ENCODE measurements at regions not wholly inside any gene's neighbourhood (a gene's known extent, or its start where the extent isn't known, plus 50 kb on each side); places are given as distances from the start of the nearest gene placed in this dataset.

DNA sequence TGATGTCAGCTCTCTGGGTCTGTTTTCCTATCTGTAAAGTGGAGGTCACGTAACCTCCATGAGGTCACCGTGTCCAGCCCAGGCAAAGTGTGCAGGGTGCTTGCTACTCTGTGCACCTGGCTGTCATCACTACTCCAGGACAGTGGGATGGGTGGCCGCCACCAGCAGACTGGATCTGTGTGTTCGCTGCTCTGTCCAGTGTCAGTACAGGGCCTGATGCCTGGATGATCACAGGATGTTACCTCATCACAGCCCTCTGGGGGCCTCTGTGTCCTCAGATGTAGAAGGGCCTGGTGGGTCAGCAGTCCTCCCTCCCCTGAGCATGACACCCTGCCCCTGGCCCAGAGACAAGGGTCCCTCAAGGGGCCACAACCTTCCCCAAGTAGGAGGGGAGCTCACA, 80.0 kb downstream of the KCNJ18 start:
- TF ChIP-seq, protein P1, sequence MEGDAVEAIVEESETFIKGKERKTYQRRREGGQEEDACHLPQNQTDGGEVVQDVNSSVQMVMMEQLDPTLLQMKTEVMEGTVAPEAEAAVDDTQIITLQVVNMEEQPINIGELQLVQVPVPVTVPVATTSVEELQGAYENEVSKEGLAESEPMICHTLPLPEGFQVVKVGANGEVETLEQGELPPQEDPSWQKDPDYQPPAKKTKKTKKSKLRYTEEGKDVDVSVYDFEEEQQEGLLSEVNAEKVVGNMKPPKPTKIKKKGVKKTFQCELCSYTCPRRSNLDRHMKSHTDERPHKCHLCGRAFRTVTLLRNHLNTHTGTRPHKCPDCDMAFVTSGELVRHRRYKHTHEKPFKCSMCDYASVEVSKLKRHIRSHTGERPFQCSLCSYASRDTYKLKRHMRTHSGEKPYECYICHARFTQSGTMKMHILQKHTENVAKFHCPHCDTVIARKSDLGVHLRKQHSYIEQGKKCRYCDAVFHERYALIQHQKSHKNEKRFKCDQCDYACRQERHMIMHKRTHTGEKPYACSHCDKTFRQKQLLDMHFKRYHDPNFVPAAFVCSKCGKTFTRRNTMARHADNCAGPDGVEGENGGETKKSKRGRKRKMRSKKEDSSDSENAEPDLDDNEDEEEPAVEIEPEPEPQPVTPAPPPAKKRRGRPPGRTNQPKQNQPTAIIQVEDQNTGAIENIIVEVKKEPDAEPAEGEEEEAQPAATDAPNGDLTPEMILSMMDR (IDR thresholded peaks at IDR 0.05), result no peak
- TF ChIP-seq POLR2A (IDR thresholded peaks at IDR 0.05), result no peak
